Body of pancreas (tissue), 4 donors: ENCODE measurements at regions not wholly inside any gene's neighbourhood (a gene's known extent, or its start where the extent isn't known, plus 50 kb on each side); places are given as distances from the start of the nearest gene placed in this dataset.

Experiments
- CTCF ChIP-seq, 7 experiments: fragments of 450-650 bp in 4 of 7; fragments of 200-600 bp in 3 of 7; sonication (generic) in 3 of 7; IDR thresholded peaks; one replicate each; pipeline ENCODE4 v1.5.1; 2016 to 2019; ENCODE audit warnings: antibody characterized with exemption in 7 of 7
- POLR2A ChIP-seq, 3 donors: fragments of 450-650 bp; IDR thresholded peaks; one replicate each; pipeline ENCODE4 v1.6.1; 2016; ENCODE audit warnings: antibody characterized with exemption in 3 of 3, mild to moderate bottlenecking in 2 of 3

GRCh38 chr13:72303941-72304746 is 423.3 kb downstream of the MZT1 start:
- TF ChIP-seq POLR2A (IDR thresholded peaks at IDR 0.05) (no peak), CTCF (IDR thresholded peaks at IDR 0.05) (no peak)
